Adrenal gland (tissue), 5 donors: ENCODE measurements at regions not wholly inside any gene's neighbourhood (a gene's known extent, or its start where the extent isn't known, plus 50 kb on each side); places are given as distances from the start of the nearest gene placed in this dataset.
"Not testable (repeated sequence)": the region's sequence is repeated elsewhere in the genome, so short reads cannot be mapped to it uniquely, and the experiment has no call there.

Experiments
- POLR2A ChIP-seq, 2 donors: fragments of 450-650 bp; IDR thresholded peaks; one replicate each; pipeline ENCODE4 v1.6.1; 2017; ENCODE audit warnings: antibody characterized with exemption in 2 of 2, mild to moderate bottlenecking in 2 of 2, moderate library complexity in 1 of 2
- TF ChIP-seq, protein P1 (sequence below), 6 experiments: fragments of 450-650 bp in 4 of 6; fragments of 200-600 bp in 2 of 6; sonication (generic) in 1 of 6; IDR thresholded peaks; 1 replicate in 5 of 6; 2 replicates in 1 of 6; pipeline versions ENCODE4 v1.5.1 to v1.8.0; 2016 to 2021; ENCODE audit warnings: antibody characterized with exemption in 6 of 6, mild to moderate bottlenecking in 2 of 6, moderate library complexity in 1 of 6
- donor health status: DM: no; HTN: no; CAD: no.

- TF ChIP-seq, protein P1, sequence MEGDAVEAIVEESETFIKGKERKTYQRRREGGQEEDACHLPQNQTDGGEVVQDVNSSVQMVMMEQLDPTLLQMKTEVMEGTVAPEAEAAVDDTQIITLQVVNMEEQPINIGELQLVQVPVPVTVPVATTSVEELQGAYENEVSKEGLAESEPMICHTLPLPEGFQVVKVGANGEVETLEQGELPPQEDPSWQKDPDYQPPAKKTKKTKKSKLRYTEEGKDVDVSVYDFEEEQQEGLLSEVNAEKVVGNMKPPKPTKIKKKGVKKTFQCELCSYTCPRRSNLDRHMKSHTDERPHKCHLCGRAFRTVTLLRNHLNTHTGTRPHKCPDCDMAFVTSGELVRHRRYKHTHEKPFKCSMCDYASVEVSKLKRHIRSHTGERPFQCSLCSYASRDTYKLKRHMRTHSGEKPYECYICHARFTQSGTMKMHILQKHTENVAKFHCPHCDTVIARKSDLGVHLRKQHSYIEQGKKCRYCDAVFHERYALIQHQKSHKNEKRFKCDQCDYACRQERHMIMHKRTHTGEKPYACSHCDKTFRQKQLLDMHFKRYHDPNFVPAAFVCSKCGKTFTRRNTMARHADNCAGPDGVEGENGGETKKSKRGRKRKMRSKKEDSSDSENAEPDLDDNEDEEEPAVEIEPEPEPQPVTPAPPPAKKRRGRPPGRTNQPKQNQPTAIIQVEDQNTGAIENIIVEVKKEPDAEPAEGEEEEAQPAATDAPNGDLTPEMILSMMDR (IDR thresholded peaks at IDR 0.05) = not testable (repeated sequence)
- TF ChIP-seq POLR2A (IDR thresholded peaks at IDR 0.05) = not testable (repeated sequence)
Measured at GRCh38 chr6:61114185-61114584, 1171.8 kb downstream of the KHDRBS2 start.
